HepG2 (cell line): ENCODE measurements at regions not wholly inside any gene's neighbourhood (a gene's known extent, or its start where the extent isn't known, plus 50 kb on each side); places are given as distances from the start of the nearest gene placed in this dataset.

ENCODE experiments used
- ATAC-seq: fragments of 200-7000 bp; cut with Tn5 transposase; 3 replicates; pipeline ENCODE4 v1.9.1; 2020; ENCODE audit warnings: mild to moderate bottlenecking, moderate library complexity
- BruUV-seq: library from RNA; stranded (reverse); fragments of 400-500 nt; replicated peaks from 2 replicates; lab custom pipeline; 2021; lab: Mats Ljungman, UMichigan
- CTCF ChIA-PET: fragments of 300-600 bp; formaldehyde crosslinking; extraction: SDS; loops from one replicate; lab custom pipeline; 2021; ENCODE audit warnings: low total read pairs, inconsistent platforms, low intra/inter-chr PET ratio; lab: Yijun Ruan, JAX
- POLR2A ChIA-PET: fragments of 350-600 bp; sonication (Branson Sonifier 250); formaldehyde crosslinking; loops from one replicate; lab custom pipeline; 2020; ENCODE audit warnings: antibody characterized with exemption, inconsistent platforms; lab: Yijun Ruan, JAX
- DNase-seq: peaks from one replicate; pipeline ENCODE4 v3.0.0-alpha.2; 2015; ENCODE audit warnings: low spot score
- FAIRE-seq: peaks from 3 replicates; lab custom pipeline; 2011; peaks lifted over from hg19 to GRCh38; lab: Jason Lieb, UNC
- H2AFZ ChIP-seq: one replicate; pipeline ENCODE4 v1.6.1; 2011; ENCODE audit warnings: low read length, inconsistent platforms
- H3K27ac ChIP-seq: fragments of 300-600 bp; 3 replicates; pipeline ENCODE4 v1.8.0; 2011; ENCODE audit warnings: mixed run types, mild to moderate bottlenecking, mixed read lengths, low read length, inconsistent platforms; ENCODE audit not compliant: insufficient read depth; ENCODE audit errors: extremely low read length
- H3K27me3 ChIP-seq, 2 experiments: fragments of 200-600 bp in 1 of 2; 2 replicates in 1 of 2; 3 replicates in 1 of 2; pipeline versions ENCODE4 v1.6.0 to v1.8.0; 2011; ENCODE audit warnings: low read length in 2 of 2, mild to moderate bottlenecking in 2 of 2, moderate library complexity in 2 of 2, inconsistent platforms in 1 of 2; ENCODE audit not compliant: insufficient read depth in 2 of 2, control insufficient read depth in 1 of 2
- H3K36me3 ChIP-seq, 2 experiments: fragments of 200-600 bp in 1 of 2; replicated peaks in 1 of 2; 2 replicates in 1 of 2; 3 replicates in 1 of 2; pipeline versions ENCODE4 v1.5.1 to v1.8.0; 2011; ENCODE audit warnings: low read length in 2 of 2, inconsistent platforms in 1 of 2; ENCODE audit not compliant: insufficient read depth in 2 of 2, control insufficient read depth in 1 of 2
- H3K4me1 ChIP-seq: 2 replicates; pipeline ENCODE4 v1.5.1; 2012; ENCODE audit warnings: low read length, inconsistent platforms; ENCODE audit not compliant: insufficient read depth
- H3K4me2 ChIP-seq: 2 replicates; pipeline ENCODE4 v1.6.0; 2011; ENCODE audit warnings: low read depth, low read length, inconsistent platforms
- H3K4me3 ChIP-seq, 3 experiments: fragments of 200-600 bp in 1 of 3; sonication (generic), shearing (Covaris generic) in 1 of 3; replicated peaks in 1 of 3; 2 replicates each; pipeline ENCODE4 v1.5.1; 2011 to 2016; ENCODE audit warnings: low read length in 3 of 3, inconsistent platforms in 2 of 3, low read depth in 2 of 3, mild to moderate bottlenecking in 2 of 3, control low read depth in 1 of 3, mixed read lengths in 1 of 3; ENCODE audit not compliant: insufficient read depth in 1 of 3
- H3K79me2 ChIP-seq: one replicate; pipeline ENCODE4 v1.6.1; 2011; ENCODE audit warnings: low read length, inconsistent platforms; ENCODE audit not compliant: insufficient read depth
- H3K9ac ChIP-seq: 2 replicates; pipeline ENCODE4 v1.6.0; 2011; ENCODE audit warnings: mild to moderate bottlenecking, low read depth, low read length, inconsistent platforms; ENCODE audit not compliant: insufficient read depth
- H3K9me3 ChIP-seq: 2 replicates; pipeline ENCODE4 v1.5.1; 2012; ENCODE audit warnings: mild to moderate bottlenecking, low read length
- H4K20me1 ChIP-seq: 2 replicates; pipeline ENCODE4 v1.6.0; 2011; ENCODE audit warnings: inconsistent platforms, mild to moderate bottlenecking, low read length, moderate library complexity; ENCODE audit not compliant: insufficient read depth
- DR1 ChIP-seq: sonication (generic); formaldehyde crosslinking; IDR thresholded peaks from 2 replicates; pipeline ENCODE4 v1.8.0; 2021; ENCODE audit warnings: mild to moderate bottlenecking, missing genetic modification reagents, inconsistent platforms
- EED ChIP-seq: sonication (generic); formaldehyde crosslinking; IDR thresholded peaks from 2 replicates; pipeline ENCODE4 v1.5.0; 2020; ENCODE audit warnings: mild to moderate bottlenecking, missing genetic modification reagents
- ELF3 ChIP-seq: IDR thresholded peaks from 2 replicates; pipeline ENCODE4 v1.6.1; 2016; ENCODE audit warnings: missing genetic modification reagents, missing compliant biosample characterization
- HNF4A ChIP-seq: sonication (generic); formaldehyde crosslinking; IDR thresholded peaks from 2 replicates; pipeline ENCODE4 v1.4.0; 2020; ENCODE audit warnings: missing genetic modification reagents
- HNRNPLL ChIP-seq: fragments of 200-400 bp; formaldehyde crosslinking; IDR thresholded peaks from 2 replicates; pipeline ENCODE4 v1.6.1; 2017; ENCODE audit warnings: mild to moderate bottlenecking, low read depth, low read length; ENCODE audit not compliant: poor library complexity, severe bottlenecking
- MBD4 ChIP-seq: IDR thresholded peaks from 2 replicates; pipeline ENCODE4 v1.6.1; 2012; ENCODE audit warnings: low read length, inconsistent platforms, borderline replicate concordance
- POLR2G ChIP-seq: fragments of 200-400 bp; formaldehyde crosslinking; IDR thresholded peaks from 2 replicates; pipeline ENCODE4 v1.6.1; 2018; ENCODE audit warnings: mild to moderate bottlenecking, low read depth, low read length, moderate library complexity
- SETDB1 ChIP-seq: sonication (generic); formaldehyde crosslinking; IDR thresholded peaks from 2 replicates; pipeline ENCODE4 v1.5.1; 2020; ENCODE audit warnings: missing genetic modification reagents, mild to moderate bottlenecking, borderline replicate concordance
- ZFP1 ChIP-seq: IDR thresholded peaks from 2 replicates; pipeline ENCODE4 v1.6.1; 2016
- ZKSCAN8 ChIP-seq: IDR thresholded peaks from 2 replicates; pipeline ENCODE4 v1.6.1; 2016; ENCODE audit warnings: borderline replicate concordance, missing genetic modification reagents, missing compliant biosample characterization
- ZMYM2 ChIP-seq: sonication (generic); formaldehyde crosslinking; IDR thresholded peaks from 2 replicates; pipeline ENCODE4 v1.8.0; 2022; ENCODE audit warnings: mild to moderate bottlenecking, missing genetic modification reagents
- ZNF337 ChIP-seq: sonication (generic); formaldehyde crosslinking; IDR thresholded peaks from 2 replicates; pipeline ENCODE4 v1.5.1; 2020; ENCODE audit warnings: missing genetic modification reagents, low read depth, mild to moderate bottlenecking, borderline replicate concordance
- ZSCAN31 ChIP-seq: sonication (generic); formaldehyde crosslinking; IDR thresholded peaks from 2 replicates; pipeline ENCODE4 v1.5.0; 2020; ENCODE audit warnings: low read depth, mild to moderate bottlenecking, missing genetic modification reagents
- WGBS: methylation state at CpG from one replicate; pipeline ENCODE4 v1.1.6; 2017; ENCODE audit warnings: low lambda C conversion rate; 5-methylcytosine and 5-hydroxymethylcytosine counted together
- in situ Hi-C: cut with HindIII; loops from 2 replicates; pipeline ENCODE4 v1.10.0; 2017; ENCODE audit warnings: low pct_unique_long_range_greater_than_20kb; ENCODE audit not compliant: extremely low pct_ligation_motif_present
- intact Hi-C: fragments of 100-400 bp; cut with micrococcal nuclease; formaldehyde crosslinking; loops from one replicate; pipeline ENCODE4 v1.10.0; 2022; ENCODE audit not compliant: unreplicated experiment
- TF ChIP-seq, protein P1 (sequence below), 2 experiments: IDR thresholded peaks; 2 replicates each; pipeline ENCODE4 v1.6.1; 2011 to 2012; ENCODE audit warnings: low read length in 2 of 2, borderline replicate concordance in 1 of 2, low read depth in 1 of 2, mild to moderate bottlenecking in 1 of 2, moderate library complexity in 1 of 2
- TF ChIP-seq, protein P2 (sequence below): sonication (generic); formaldehyde crosslinking; IDR thresholded peaks from 2 replicates; pipeline ENCODE4 v1.4.0; 2020; ENCODE audit warnings: missing genetic modification reagents, borderline replicate concordance
- TF ChIP-seq, protein P3 (sequence below): sonication (generic); formaldehyde crosslinking; IDR thresholded peaks from 2 replicates; pipeline ENCODE4 v1.4.0; 2020; ENCODE audit warnings: missing genetic modification reagents

DNA sequence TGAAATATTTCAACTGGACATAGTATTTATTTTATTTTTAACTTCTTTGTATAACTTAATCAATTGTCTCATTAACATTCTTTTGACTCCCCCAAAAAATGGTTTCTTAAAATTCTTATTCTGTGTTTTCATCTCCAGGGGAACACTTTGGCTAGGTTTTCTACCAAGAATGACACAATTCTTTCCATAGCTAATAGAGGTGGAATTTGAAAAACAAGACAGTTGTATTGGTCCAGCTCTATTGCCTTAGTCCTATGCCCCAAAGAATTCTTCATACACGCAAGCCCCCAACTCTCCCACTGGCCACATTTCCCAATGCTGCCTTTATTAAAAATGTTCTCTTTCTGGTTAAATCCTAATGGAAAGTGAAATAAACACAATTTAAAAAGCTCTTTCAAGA lies 104.7 kb upstream of the PKDCC start (continued):
- TF ChIP-seq, protein P1, sequence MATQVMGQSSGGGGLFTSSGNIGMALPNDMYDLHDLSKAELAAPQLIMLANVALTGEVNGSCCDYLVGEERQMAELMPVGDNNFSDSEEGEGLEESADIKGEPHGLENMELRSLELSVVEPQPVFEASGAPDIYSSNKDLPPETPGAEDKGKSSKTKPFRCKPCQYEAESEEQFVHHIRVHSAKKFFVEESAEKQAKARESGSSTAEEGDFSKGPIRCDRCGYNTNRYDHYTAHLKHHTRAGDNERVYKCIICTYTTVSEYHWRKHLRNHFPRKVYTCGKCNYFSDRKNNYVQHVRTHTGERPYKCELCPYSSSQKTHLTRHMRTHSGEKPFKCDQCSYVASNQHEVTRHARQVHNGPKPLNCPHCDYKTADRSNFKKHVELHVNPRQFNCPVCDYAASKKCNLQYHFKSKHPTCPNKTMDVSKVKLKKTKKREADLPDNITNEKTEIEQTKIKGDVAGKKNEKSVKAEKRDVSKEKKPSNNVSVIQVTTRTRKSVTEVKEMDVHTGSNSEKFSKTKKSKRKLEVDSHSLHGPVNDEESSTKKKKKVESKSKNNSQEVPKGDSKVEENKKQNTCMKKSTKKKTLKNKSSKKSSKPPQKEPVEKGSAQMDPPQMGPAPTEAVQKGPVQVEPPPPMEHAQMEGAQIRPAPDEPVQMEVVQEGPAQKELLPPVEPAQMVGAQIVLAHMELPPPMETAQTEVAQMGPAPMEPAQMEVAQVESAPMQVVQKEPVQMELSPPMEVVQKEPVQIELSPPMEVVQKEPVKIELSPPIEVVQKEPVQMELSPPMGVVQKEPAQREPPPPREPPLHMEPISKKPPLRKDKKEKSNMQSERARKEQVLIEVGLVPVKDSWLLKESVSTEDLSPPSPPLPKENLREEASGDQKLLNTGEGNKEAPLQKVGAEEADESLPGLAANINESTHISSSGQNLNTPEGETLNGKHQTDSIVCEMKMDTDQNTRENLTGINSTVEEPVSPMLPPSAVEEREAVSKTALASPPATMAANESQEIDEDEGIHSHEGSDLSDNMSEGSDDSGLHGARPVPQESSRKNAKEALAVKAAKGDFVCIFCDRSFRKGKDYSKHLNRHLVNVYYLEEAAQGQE (IDR thresholded peaks at IDR 0.05; ENCODE audit: borderline replicate concordance in 1 of 2, low read depth in 1 of 2, low read length in 2 of 2): no peak
- TF ChIP-seq HNF4A (CRISPR knock-in tag) (no peak), EED (CRISPR knock-in tag) (no peak)

DNA sequence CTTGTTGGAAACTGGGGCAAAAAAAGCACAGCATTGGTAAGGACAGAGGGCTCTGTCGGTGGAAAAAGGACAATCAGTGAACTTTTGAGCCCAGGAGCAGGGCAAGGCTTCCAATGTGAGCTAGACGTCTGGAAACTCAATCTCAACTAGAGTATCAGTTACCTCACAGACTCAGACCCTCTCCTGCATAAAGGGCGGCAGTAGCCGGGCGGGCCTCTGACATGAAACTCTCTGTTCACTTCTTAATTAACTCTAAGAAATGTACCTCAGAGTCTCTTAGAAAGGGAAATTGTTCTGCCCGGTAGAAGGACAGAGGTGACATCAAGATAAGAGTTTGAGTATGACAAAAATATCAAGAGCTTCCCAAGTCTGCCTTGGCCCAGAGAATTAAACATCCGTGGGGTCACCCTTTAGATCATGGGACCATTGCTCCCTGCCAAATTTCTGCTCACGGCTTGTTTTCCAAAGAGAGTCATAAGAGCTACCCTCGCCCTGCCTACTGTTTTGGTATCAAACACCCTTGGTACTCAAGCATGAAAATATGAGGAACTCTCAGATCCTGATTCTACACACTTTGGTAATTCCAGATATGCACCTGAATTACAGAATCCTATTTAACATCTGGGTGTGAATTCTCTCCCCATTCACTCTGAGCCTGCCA lies 103.5 kb upstream of the PKDCC start:
- no peak overlapping the region for H3K4me3 ChIP-seq
- H4K20me1 ChIP-seq: no peaks in the 10 kb centered on the region
- H3K79me2 ChIP-seq: no peaks in the 10 kb centered on the region
- no TSS peak for BruUV-seq
- H3K4me1 ChIP-seq: no peaks in the 10 kb centered on the region
- no peak overlapping the region for H3K9ac ChIP-seq
- 36% methylated on average over 9 of the region's 9 CpGs for WGBS
- H3K36me3 ChIP-seq: no peaks in the 10 kb centered on the region
- TF ChIP-seq MBD4 (no peak), DR1 (CRISPR knock-in tag) (no peak), HNRNPLL (no peak), SETDB1 (no peak), ELF3 (CRISPR knock-in tag) (no peak), ZKSCAN8 (CRISPR knock-in tag) (no peak), ZFP1 (CRISPR knock-in tag) (no peak), ZMYM2 (CRISPR knock-in tag) (no peak), ZNF337 (CRISPR knock-in tag) (no peak), ZSCAN31 (CRISPR knock-in tag) (no peak), POLR2G (no peak)
- TF ChIP-seq, protein P2, sequence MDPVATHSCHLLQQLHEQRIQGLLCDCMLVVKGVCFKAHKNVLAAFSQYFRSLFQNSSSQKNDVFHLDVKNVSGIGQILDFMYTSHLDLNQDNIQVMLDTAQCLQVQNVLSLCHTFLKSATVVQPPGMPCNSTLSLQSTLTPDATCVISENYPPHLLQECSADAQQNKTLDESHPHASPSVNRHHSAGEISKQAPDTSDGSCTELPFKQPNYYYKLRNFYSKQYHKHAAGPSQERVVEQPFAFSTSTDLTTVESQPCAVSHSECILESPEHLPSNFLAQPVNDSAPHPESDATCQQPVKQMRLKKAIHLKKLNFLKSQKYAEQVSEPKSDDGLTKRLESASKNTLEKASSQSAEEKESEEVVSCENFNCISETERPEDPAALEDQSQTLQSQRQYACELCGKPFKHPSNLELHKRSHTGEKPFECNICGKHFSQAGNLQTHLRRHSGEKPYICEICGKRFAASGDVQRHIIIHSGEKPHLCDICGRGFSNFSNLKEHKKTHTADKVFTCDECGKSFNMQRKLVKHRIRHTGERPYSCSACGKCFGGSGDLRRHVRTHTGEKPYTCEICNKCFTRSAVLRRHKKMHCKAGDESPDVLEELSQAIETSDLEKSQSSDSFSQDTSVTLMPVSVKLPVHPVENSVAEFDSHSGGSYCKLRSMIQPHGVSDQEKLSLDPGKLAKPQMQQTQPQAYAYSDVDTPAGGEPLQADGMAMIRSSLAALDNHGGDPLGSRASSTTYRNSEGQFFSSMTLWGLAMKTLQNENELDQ (CRISPR knock-in tag): no peak
- TF ChIP-seq, protein P3, sequence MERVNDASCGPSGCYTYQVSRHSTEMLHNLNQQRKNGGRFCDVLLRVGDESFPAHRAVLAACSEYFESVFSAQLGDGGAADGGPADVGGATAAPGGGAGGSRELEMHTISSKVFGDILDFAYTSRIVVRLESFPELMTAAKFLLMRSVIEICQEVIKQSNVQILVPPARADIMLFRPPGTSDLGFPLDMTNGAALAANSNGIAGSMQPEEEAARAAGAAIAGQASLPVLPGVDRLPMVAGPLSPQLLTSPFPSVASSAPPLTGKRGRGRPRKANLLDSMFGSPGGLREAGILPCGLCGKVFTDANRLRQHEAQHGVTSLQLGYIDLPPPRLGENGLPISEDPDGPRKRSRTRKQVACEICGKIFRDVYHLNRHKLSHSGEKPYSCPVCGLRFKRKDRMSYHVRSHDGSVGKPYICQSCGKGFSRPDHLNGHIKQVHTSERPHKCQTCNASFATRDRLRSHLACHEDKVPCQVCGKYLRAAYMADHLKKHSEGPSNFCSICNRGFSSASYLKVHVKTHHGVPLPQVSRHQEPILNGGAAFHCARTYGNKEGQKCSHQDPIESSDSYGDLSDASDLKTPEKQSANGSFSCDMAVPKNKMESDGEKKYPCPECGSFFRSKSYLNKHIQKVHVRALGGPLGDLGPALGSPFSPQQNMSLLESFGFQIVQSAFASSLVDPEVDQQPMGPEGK (CRISPR knock-in tag): no peak
- no peak overlapping the region for H3K4me2 ChIP-seq
- H3K27ac ChIP-seq: no peak overlapping the region
- no peak for ATAC-seq
- peaks cover 4 to 26% of the 10 kb centered on the region in 2 experiments; a peak in 2 of 5 replicates for H3K27me3 ChIP-seq
- FAIRE-seq: no peak
- CTCF ChIA-PET: no interaction called here
- POLR2A ChIA-PET: no interaction called here
- in situ Hi-C loops: no loop called here
- H3K9me3 ChIP-seq: no peaks in the 10 kb centered on the region
- intact Hi-C loops: no loop called here
- no peak for DNase-seq
- no peak overlapping the region for H2AFZ ChIP-seq
